ENCODE measurements at regions not wholly inside any gene's neighbourhood (a gene's known extent, or its start where the extent isn't known, plus 50 kb on each side); places are given as distances from the start of the nearest gene placed in this dataset.

GRCh38 chr10:90437452-90437851, 420.4 kb downstream of the HTR7 start:
- H3K4me3 ChIP-seq: no peak overlapping the region
- WGBS (ENCODE audit: insufficient coverage, low coverage, low lambda C conversion rate, missing lambda C conversion rate): 53% methylated on average over 1 of the region's 1 CpG
- no peaks in the 10 kb centered on the region for H3K9me3 ChIP-seq
- DNase-seq (no peak), ATAC-seq (no peak)
- H3K36me3 ChIP-seq: no peaks in the 10 kb centered on the region
- no peak overlapping the region for H3K27ac ChIP-seq
- no peaks in the 10 kb centered on the region for H3K4me1 ChIP-seq
- TF ChIP-seq CTCF (IDR thresholded peaks at IDR 0.05) (no peak), POLR2A (IDR thresholded peaks at IDR 0.05) (no peak)
- intact Hi-C loops (cut with DNase I): no loop called here
- no peaks in the 10 kb centered on the region for H3K27me3 ChIP-seq

- WGBS (ENCODE audit: insufficient coverage, low coverage, low lambda C conversion rate, missing lambda C conversion rate): no CpG with 5 or more reads among the region's 2 CpGs
- DNase-seq: no peak
- no peak for ATAC-seq
- intact Hi-C loops (cut with DNase I): no loop called here
- Histone ChIP-seq H3K4me3 (no peak overlapping the region), H3K9me3 (no peaks in the 10 kb centered on the region), H3K4me1 (no peaks in the 10 kb centered on the region), H3K36me3 (no peaks in the 10 kb centered on the region), H3K27me3 (no peaks in the 10 kb centered on the region), H3K27ac (no peak overlapping the region)
- TF ChIP-seq POLR2A (IDR thresholded peaks at IDR 0.05): no peak
- TF ChIP-seq CTCF (IDR thresholded peaks at IDR 0.05): no peak
These were observed 417.0 kb downstream of the HTR7 start for GRCh38 chr10:90440870-90441269.

- 53% methylated on average over 3 of the region's 3 CpGs for WGBS (ENCODE audit: insufficient coverage, low coverage, low lambda C conversion rate, missing lambda C conversion rate)
- Histone ChIP-seq H3K4me1 (no peaks in the 10 kb centered on the region), H3K9me3 (no peaks in the 10 kb centered on the region), H3K27ac (no peak overlapping the region), H3K36me3 (no peaks in the 10 kb centered on the region), H3K27me3 (no peaks in the 10 kb centered on the region), H3K4me3 (no peak overlapping the region)
- DNase-seq (no peak), ATAC-seq (no peak)
- TF ChIP-seq CTCF (IDR thresholded peaks at IDR 0.05): no peak
- no peak for TF ChIP-seq POLR2A (IDR thresholded peaks at IDR 0.05)
- intact Hi-C loops (cut with DNase I): no loop called here
These were observed 414.5 kb downstream of the HTR7 start for GRCh38 chr10:90443342-90443741.

GRCh38 chr10:90447831-90448230, 410.0 kb downstream of the HTR7 start:
- Histone ChIP-seq H3K4me1 (no peaks in the 10 kb centered on the region), H3K9me3 (no peaks in the 10 kb centered on the region), H3K27me3 (no peaks in the 10 kb centered on the region), H3K4me3 (no peak overlapping the region), H3K36me3 (no peaks in the 10 kb centered on the region), H3K27ac (no peak overlapping the region)
- intact Hi-C loops (cut with DNase I): no loop called here
- 60% methylated on average over 3 of the region's 3 CpGs for WGBS (ENCODE audit: insufficient coverage, low coverage, low lambda C conversion rate, missing lambda C conversion rate)
- ATAC-seq (no peak), DNase-seq (no peak)
- no peak for TF ChIP-seq CTCF (IDR thresholded peaks at IDR 0.05)
- no peak for TF ChIP-seq POLR2A (IDR thresholded peaks at IDR 0.05)

GRCh38 chr10:90450797-90451196, 407.0 kb downstream of the HTR7 start:
- Histone ChIP-seq H3K36me3 (no peaks in the 10 kb centered on the region), H3K9me3 (no peaks in the 10 kb centered on the region), H3K4me3 (no peak overlapping the region), H3K4me1 (no peaks in the 10 kb centered on the region), H3K27ac (no peak overlapping the region), H3K27me3 (no peaks in the 10 kb centered on the region)
- TF ChIP-seq POLR2A (IDR thresholded peaks at IDR 0.05) (no peak), CTCF (IDR thresholded peaks at IDR 0.05) (no peak)
- ATAC-seq (no peak), DNase-seq (no peak)
- intact Hi-C loops (cut with DNase I): no loop called here
